ENCODE measurements at regions not wholly inside any gene's neighbourhood (a gene's known extent, or its start where the extent isn't known, plus 50 kb on each side); places are given as distances from the start of the nearest gene placed in this dataset.

GRCh38 chr3:56861511-56861910 is 59.8 kb upstream of the ARHGEF3 start:
- no peak for DNase-seq

- DNase-seq: no peak
These were observed 59.2 kb upstream of the ARHGEF3 start for GRCh38 chr3:56860939-56861338.

DNA sequence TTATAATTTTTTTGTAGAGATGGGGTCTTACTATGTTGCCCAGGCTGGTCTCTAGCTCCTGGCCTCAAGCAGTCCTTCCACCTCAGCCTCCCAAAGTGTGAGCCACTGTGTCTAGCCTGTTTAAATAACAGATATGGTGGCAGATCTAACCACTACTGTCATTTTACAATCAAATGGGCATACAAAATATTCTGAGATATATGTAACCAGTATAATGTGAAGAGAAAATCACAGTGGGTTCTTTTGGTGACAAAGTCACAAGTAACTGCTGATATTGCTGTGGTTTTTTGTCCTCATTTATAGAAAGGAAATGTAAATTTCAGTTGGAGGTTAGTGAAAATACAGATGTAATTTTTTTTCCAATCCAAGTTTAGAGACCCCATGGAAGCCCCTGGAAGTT is 58.6 kb upstream of the ARHGEF3 start:
- no peak for DNase-seq

- DNase-seq: no peak
These were observed 56.6 kb upstream of the ARHGEF3 start for GRCh38 chr3:56858331-56858730.

- DNase-seq: no peak
These were observed 55.4 kb upstream of the ARHGEF3 start for GRCh38 chr3:56857178-56857577.

GRCh38 chr3:56856752-56857151 is 55.0 kb upstream of the ARHGEF3 start:
- DNase-seq: no peak

DNA sequence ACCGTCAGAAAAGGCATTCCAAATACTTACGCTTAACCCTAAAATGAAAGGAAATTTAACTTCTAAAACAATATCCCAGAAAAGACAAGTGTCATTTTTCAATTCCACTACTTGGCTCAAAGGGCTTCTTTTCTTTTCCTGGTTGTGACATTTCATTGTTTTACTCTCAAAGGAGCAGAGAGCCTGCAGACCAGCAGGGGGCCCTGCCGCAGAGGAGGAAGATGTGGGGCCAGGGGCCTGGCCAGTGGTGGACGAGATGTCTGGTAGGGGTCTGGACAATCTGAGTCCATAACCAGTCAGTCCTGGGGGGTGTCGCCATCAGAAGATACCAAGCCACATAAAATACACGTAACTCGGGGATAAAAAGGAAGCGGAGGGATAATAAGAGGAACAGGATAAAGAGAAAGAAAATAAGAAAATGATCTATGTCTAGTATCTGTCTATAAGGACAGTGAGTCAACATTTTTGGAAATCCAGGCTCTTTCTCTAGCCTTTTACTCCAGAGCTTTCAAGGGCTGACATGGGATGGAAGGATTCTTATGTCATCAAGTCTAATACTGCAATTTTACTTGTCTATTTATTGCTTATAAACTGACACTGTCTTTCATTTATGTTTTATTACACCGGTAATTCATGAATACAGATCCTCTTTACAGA is 54.2 kb upstream of the ARHGEF3 start:
- no peak for DNase-seq

DNA sequence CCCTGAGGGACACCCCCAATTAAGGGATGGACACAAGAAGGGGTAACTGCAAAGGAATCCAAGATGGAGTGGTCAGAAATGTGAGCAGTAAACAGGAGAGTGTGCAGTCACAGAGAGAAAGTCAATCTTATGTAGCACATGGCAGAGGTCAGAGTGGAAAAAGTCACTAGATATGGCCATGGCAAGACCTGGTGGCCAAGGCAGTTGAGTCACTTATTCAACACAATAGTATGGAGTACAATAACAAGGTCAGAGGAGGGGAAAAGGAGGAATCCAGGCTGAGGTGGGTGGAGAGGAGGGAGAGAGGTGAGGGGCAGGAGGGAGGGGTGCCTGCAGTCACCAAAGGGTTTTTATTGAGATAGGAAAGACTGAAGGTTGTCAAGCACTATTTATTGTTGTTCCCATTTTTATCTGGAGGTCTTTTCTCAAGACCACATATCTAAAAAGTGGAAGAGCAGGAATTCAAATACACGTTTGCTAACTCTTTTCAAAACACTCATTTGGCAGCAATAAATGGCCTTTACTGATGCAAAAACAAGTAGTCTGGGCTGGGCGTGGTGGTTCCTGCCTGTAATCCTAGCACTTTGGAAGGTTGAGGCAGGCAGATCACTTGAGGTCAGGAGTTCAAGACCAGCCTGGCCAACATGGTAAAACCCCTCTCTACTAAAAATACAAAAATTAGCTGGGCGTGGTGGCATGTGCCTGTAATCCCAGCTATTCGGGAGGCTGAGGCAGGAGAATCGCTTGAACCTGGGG is 53.3 kb upstream of the ARHGEF3 start:
- no peak for DNase-seq

DNA sequence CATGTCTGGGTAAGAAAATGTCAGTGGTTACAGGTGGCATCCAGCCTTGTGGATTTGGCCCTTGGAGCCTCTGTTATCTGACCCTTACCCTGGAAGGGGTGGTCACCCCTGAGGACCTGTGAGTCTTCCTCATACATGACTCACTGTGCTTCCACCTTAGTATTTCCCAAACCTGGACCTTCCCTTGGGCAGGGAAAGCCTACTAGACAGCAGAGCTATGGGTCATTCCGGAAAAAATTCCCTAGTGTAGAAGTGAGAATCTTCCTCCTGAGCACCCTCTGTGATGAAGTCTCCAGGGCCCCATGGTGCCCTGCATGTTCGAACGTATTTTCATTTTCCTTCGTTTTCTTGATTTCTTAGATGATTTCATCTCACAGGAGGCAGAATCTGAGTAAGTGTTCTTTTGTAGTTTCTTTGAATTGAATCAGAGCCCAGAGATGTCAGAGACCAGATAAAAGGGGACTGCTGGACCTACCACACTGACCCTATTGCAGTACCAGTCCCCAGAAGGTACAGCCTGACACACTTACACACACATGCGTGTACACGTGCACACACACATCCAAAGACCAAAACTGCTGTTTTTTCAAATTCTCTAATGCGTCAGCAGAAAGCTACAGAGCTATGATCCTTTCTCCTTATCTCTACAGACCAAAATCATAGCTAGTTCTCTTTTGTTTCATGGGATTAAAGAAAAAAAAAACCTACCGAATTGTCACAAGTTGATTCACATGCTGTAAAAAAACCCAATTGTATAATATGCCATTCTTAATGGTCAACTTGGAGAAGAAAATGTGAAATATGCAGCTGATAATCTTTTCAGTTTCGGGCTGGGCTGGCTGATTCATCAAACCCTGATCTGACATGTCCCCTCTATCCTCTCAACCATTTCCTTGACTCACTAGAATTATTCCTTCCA is 50.5 kb upstream of the ARHGEF3 start:
- no peak for DNase-seq
